H9 (cell line): ENCODE measurements at regions not wholly inside any gene's neighbourhood (a gene's known extent, or its start where the extent isn't known, plus 50 kb on each side); places are given as distances from the start of the nearest gene placed in this dataset.

Experiments used
- DNase-seq: peaks from one replicate; pipeline ENCODE4 v3.0.0-alpha.2; 2017
- H2AFZ ChIP-seq: one replicate; pipeline ENCODE4 v1.6.1; 2013; ENCODE audit warnings: mild to moderate bottlenecking, low read length, control low read depth, moderate library complexity
- H2AK5ac ChIP-seq: 2 replicates; pipeline ENCODE4 v1.6.1; 2013; ENCODE audit warnings: low read length, control low read depth, mixed read lengths; ENCODE audit not compliant: insufficient read length
- H2BK120ac ChIP-seq: one replicate; pipeline ENCODE4 v1.6.1; 2013; ENCODE audit warnings: low read depth, mild to moderate bottlenecking, low read length, control low read depth, inconsistent platforms; ENCODE audit not compliant: poor library complexity, severe bottlenecking
- H2BK12ac ChIP-seq: 2 replicates; pipeline ENCODE4 v1.6.1; 2013; ENCODE audit warnings: low read length, control low read depth, mixed read lengths, low read depth; ENCODE audit not compliant: insufficient read length
- H2BK15ac ChIP-seq: 2 replicates; pipeline ENCODE4 v1.6.1; 2013; ENCODE audit warnings: low read depth, low read length, control low read depth
- H2BK20ac ChIP-seq: one replicate; pipeline ENCODE4 v1.6.1; 2013; ENCODE audit warnings: low read depth, mild to moderate bottlenecking, low read length, control low read depth, inconsistent platforms; ENCODE audit not compliant: poor library complexity, severe bottlenecking
- H2BK5ac ChIP-seq: 2 replicates; pipeline ENCODE4 v1.6.1; 2013; ENCODE audit warnings: low read length, control low read depth, mixed read lengths; ENCODE audit not compliant: insufficient read length
- H3K14ac ChIP-seq: 2 replicates; pipeline ENCODE4 v1.6.1; 2013; ENCODE audit warnings: low read length, control low read depth; ENCODE audit not compliant: insufficient read depth
- H3K18ac ChIP-seq: 2 replicates; pipeline ENCODE4 v1.6.1; 2013; ENCODE audit warnings: low read depth, mild to moderate bottlenecking, mixed read lengths, low read length, control low read depth; ENCODE audit not compliant: insufficient read length
- H3K23ac ChIP-seq: 2 replicates; pipeline ENCODE4 v1.6.1; 2013; ENCODE audit warnings: low read length, control low read depth, mixed read lengths, low read depth; ENCODE audit not compliant: insufficient read length
- H3K23me2 ChIP-seq: 2 replicates; pipeline ENCODE4 v1.6.1; 2013; ENCODE audit warnings: low read depth, mild to moderate bottlenecking, mixed read lengths, low read length, control low read depth; ENCODE audit not compliant: insufficient read length, poor library complexity, severe bottlenecking
- H3K27ac ChIP-seq: 2 replicates; pipeline ENCODE4 v1.5.1; 2013; ENCODE audit warnings: low read length, control low read depth, mixed read lengths, low read depth; ENCODE audit not compliant: insufficient read length
- H3K27me3 ChIP-seq: 2 replicates; pipeline ENCODE4 v1.6.1; 2013; ENCODE audit warnings: low read length, control low read depth, inconsistent platforms; ENCODE audit not compliant: insufficient read depth
- H3K4ac ChIP-seq: 2 replicates; pipeline ENCODE4 v1.6.1; 2013; ENCODE audit warnings: low read depth, mild to moderate bottlenecking, control low read depth, inconsistent platforms, low read length, moderate library complexity
- H3K4me1 ChIP-seq: 2 replicates; pipeline ENCODE4 v1.6.1; 2013; ENCODE audit warnings: low read length, control low read depth, inconsistent platforms; ENCODE audit not compliant: insufficient read depth
- H3K4me2 ChIP-seq: 2 replicates; pipeline ENCODE4 v1.6.1; 2013; ENCODE audit warnings: low read length, control low read depth, mixed read lengths; ENCODE audit not compliant: insufficient read length, insufficient read depth
- H3K56ac ChIP-seq: 2 replicates; pipeline ENCODE4 v1.6.1; 2013; ENCODE audit warnings: low read depth, mild to moderate bottlenecking, mixed read lengths, low read length, control low read depth; ENCODE audit not compliant: insufficient read length
- H3K79me1 ChIP-seq: 2 replicates; pipeline ENCODE4 v1.6.1; 2013; ENCODE audit warnings: low read depth, mild to moderate bottlenecking, moderate library complexity, low read length, control low read depth, inconsistent platforms; ENCODE audit not compliant: insufficient read depth, poor library complexity, severe bottlenecking
- H3K79me2 ChIP-seq: 2 replicates; pipeline ENCODE4 v1.6.1; 2013; ENCODE audit warnings: low read length, control low read depth, inconsistent platforms; ENCODE audit not compliant: insufficient read depth
- H3K9ac ChIP-seq: 2 replicates; pipeline ENCODE4 v1.6.1; 2013; ENCODE audit warnings: low read length, control low read depth, mixed read lengths; ENCODE audit not compliant: insufficient read length; ENCODE audit errors: extremely low read depth
- H3K9me3 ChIP-seq: one replicate; pipeline ENCODE4 v1.6.1; 2013; ENCODE audit warnings: low read depth, low read length, inconsistent platforms; ENCODE audit not compliant: control insufficient read depth
- H3T11ph ChIP-seq: one replicate; pipeline ENCODE4 v1.6.1; 2013; ENCODE audit warnings: mild to moderate bottlenecking, low read length, control low read depth, inconsistent platforms
- H4K20me1 ChIP-seq: one replicate; pipeline ENCODE4 v1.6.1; 2013; ENCODE audit not compliant: control insufficient read depth, insufficient read length, insufficient read depth
- H4K5ac ChIP-seq: 2 replicates; pipeline ENCODE4 v1.6.1; 2013; ENCODE audit warnings: low read depth, mild to moderate bottlenecking, mixed read lengths, low read length, control low read depth; ENCODE audit not compliant: insufficient read length
- H4K8ac ChIP-seq: replicated peaks from 2 replicates; pipeline ENCODE4 v1.6.1; 2013; ENCODE audit warnings: low read length, control low read depth, mixed read lengths, low read depth; ENCODE audit not compliant: insufficient read length
- H4K91ac ChIP-seq: 2 replicates; pipeline ENCODE4 v1.6.1; 2013; ENCODE audit warnings: low read depth, mild to moderate bottlenecking, moderate library complexity, mixed read lengths, low read length, control low read depth; ENCODE audit not compliant: insufficient read length
- H3K27ac Mint-ChIP-seq, 3 experiments: 2 replicates in 2 of 3; 3 replicates in 1 of 3; pipeline ENCODE4 v1.8.0; 2020 to 2021; ENCODE audit warnings: mixed read lengths in 3 of 3, mild to moderate bottlenecking in 1 of 3, moderate library complexity in 1 of 3
- H3K27me3 Mint-ChIP-seq: 2 replicates; pipeline ENCODE4 v1.8.0; 2021; ENCODE audit warnings: low read depth, mild to moderate bottlenecking, moderate library complexity, mixed read lengths
- H3K36me3 Mint-ChIP-seq, 3 experiments: 2 replicates in 2 of 3; 3 replicates in 1 of 3; pipeline ENCODE4 v1.8.0; 2020 to 2021; ENCODE audit warnings: low read depth in 3 of 3, mixed read lengths in 3 of 3; ENCODE audit not compliant: insufficient read depth in 1 of 3
- H3K4me1 Mint-ChIP-seq, 2 experiments: 2 replicates each; pipeline ENCODE4 v1.8.0; 2020; ENCODE audit warnings: mixed read lengths in 2 of 2
- H3K4me3 Mint-ChIP-seq, 2 experiments: 2 replicates in 1 of 2; 3 replicates in 1 of 2; pipeline ENCODE4 v1.8.0; 2020 to 2021; ENCODE audit warnings: mild to moderate bottlenecking in 2 of 2, mixed read lengths in 2 of 2, moderate library complexity in 1 of 2
- H3K9me3 Mint-ChIP-seq, 2 experiments: 2 replicates in 1 of 2; 3 replicates in 1 of 2; pipeline ENCODE4 v1.8.0; 2020; ENCODE audit warnings: mild to moderate bottlenecking in 2 of 2, mixed read lengths in 2 of 2, moderate library complexity in 1 of 2
- CTCF ChIP-seq: fragments of 200-600 bp; sonication (generic); conservative IDR thresholded peaks from 3 replicates; pipeline ENCODE4 v1.8.0; 2021; ENCODE audit warnings: antibody characterized with exemption, mild to moderate bottlenecking
- WGBS: extraction: QIAGEN DNeasy Blood & Tissue Kit; methylation state at CpG from one replicate; pipeline ENCODE4 v1.1.7; 2013; ENCODE audit warnings: missing lambda C conversion rate, low lambda C conversion rate, mixed read lengths; ENCODE audit not compliant: insufficient read length; ENCODE audit errors: extremely low coverage; 5-methylcytosine and 5-hydroxymethylcytosine counted together

GRCh38 chr12:91863702-91864101, 281.9 kb downstream of the BTG1 start:
- Histone ChIP-seq H2AK5ac (no peak overlapping the region), H4K8ac (no peak overlapping the region), H2BK15ac (no peak overlapping the region), H3K4me2 (no peak overlapping the region), H4K91ac (no peak overlapping the region), H3K27me3 (no peaks in the 10 kb centered on the region), H2BK5ac (no peak overlapping the region), H3K9me3 (no peaks in the 10 kb centered on the region), H4K5ac (no peak overlapping the region), H3K23ac (no peak overlapping the region), H3T11ph (no peak overlapping the region), H3K23me2 (no peaks in the 10 kb centered on the region), H3K79me1 (no peaks in the 10 kb centered on the region), H2AFZ (no peak overlapping the region), H3K4me1 (no peaks in the 10 kb centered on the region), H3K27ac (no peak overlapping the region), H3K18ac (no peak overlapping the region), H2BK12ac (no peak overlapping the region), H2BK20ac (no peak overlapping the region), H3K4ac (no peak overlapping the region), H3K9ac (no peak overlapping the region), H3K56ac (no peak overlapping the region), H4K20me1 (no peaks in the 10 kb centered on the region), H3K79me2 (no peaks in the 10 kb centered on the region), H2BK120ac (no peak overlapping the region), H3K14ac (no peak overlapping the region)
- DNase-seq: no peak
- Mint-ChIP-seq H3K36me3 (no peaks in the 10 kb centered on the region), H3K4me1 (no peaks in the 10 kb centered on the region; a peak in 1 of 4 replicates), H3K4me3 (no peak overlapping the region), H3K9me3 (no peaks in the 10 kb centered on the region), H3K27me3 (no peaks in the 10 kb centered on the region), H3K27ac (no peak overlapping the region)
- no CpG with 5 or more reads among the region's 3 CpGs for WGBS
- TF ChIP-seq CTCF: no peak
